GM23338 (cell line): ENCODE measurements at regions not wholly inside any gene's neighbourhood (a gene's known extent, or its start where the extent isn't known, plus 50 kb on each side); places are given as distances from the start of the nearest gene placed in this dataset.

ENCODE experiments used
- ATAC-seq: fragments of 200-7000 bp; cut with Tn5 transposase; 3 replicates; pipeline ENCODE4 v1.9.1; 2020
- DNase-seq: peaks from one replicate; pipeline ENCODE4 v3.0.0-alpha.2; 2015; ENCODE audit warnings: low spot score
- H2AFZ ChIP-seq: fragments of 200-600 bp; sonication (generic); 2 replicates; pipeline ENCODE4 v1.8.0; 2016; ENCODE audit warnings: antibody characterized with exemption, mild to moderate bottlenecking, moderate library complexity
- H3F3A ChIP-seq: fragments of 200-600 bp; sonication (generic); replicated peaks from 2 replicates; pipeline ENCODE4 v1.8.0; 2017; ENCODE audit warnings: antibody characterized with exemption, mixed run types, low read depth
- H3K27ac ChIP-seq: fragments of 200-600 bp; sonication (generic); 2 replicates; pipeline ENCODE4 v1.6.1; 2016; ENCODE audit warnings: low read depth
- H3K27me3 ChIP-seq: fragments of 200-600 bp; sonication (generic); 2 replicates; pipeline ENCODE4 v1.8.0; 2016; ENCODE audit warnings: mild to moderate bottlenecking, mixed run types, moderate library complexity; ENCODE audit not compliant: insufficient read depth
- H3K36me3 ChIP-seq: fragments of 200-600 bp; sonication (generic); 2 replicates; pipeline ENCODE4 v1.8.0; 2016; ENCODE audit warnings: mild to moderate bottlenecking; ENCODE audit not compliant: insufficient read depth
- H3K4me1 ChIP-seq: fragments of 200-600 bp; sonication (generic); 2 replicates; pipeline ENCODE4 v1.8.0; 2016; ENCODE audit warnings: mild to moderate bottlenecking, moderate library complexity; ENCODE audit not compliant: insufficient read depth
- H3K4me2 ChIP-seq: fragments of 200-600 bp; sonication (generic); 2 replicates; pipeline ENCODE4 v1.7.1; 2017; ENCODE audit warnings: mixed run types
- H3K4me3 ChIP-seq: fragments of 200-600 bp; sonication (generic); 2 replicates; pipeline ENCODE4 v1.6.1; 2016; ENCODE audit warnings: mixed run types
- H3K79me2 ChIP-seq: fragments of 200-600 bp; sonication (generic); replicated peaks from 2 replicates; pipeline ENCODE4 v1.8.0; 2017; ENCODE audit warnings: mild to moderate bottlenecking; ENCODE audit not compliant: insufficient read depth
- H3K9me2 ChIP-seq: fragments of 200-600 bp; sonication (generic); 2 replicates; pipeline ENCODE4 v1.8.0; 2017; ENCODE audit not compliant: insufficient read depth
- H4K20me1 ChIP-seq: fragments of 200-600 bp; sonication (generic); replicated peaks from 2 replicates; pipeline ENCODE4 v1.8.0; 2017; ENCODE audit warnings: mild to moderate bottlenecking; ENCODE audit not compliant: insufficient read depth
- H3K27ac Mint-ChIP-seq: 2 replicates; pipeline ENCODE4 v1.8.0; 2020; ENCODE audit warnings: inconsistent platforms, mild to moderate bottlenecking, moderate library complexity, mixed read lengths
- H3K27me3 Mint-ChIP-seq: 3 replicates; pipeline ENCODE4 v1.8.0; 2022; ENCODE audit warnings: low read depth, mild to moderate bottlenecking, moderate library complexity, mixed read lengths, inconsistent platforms; ENCODE audit not compliant: insufficient read depth, poor library complexity
- H3K36me3 Mint-ChIP-seq: 3 replicates; pipeline ENCODE4 v1.8.0; 2021; ENCODE audit warnings: low read depth, mild to moderate bottlenecking, inconsistent platforms, moderate library complexity, mixed read lengths
- H3K4me1 Mint-ChIP-seq: 3 replicates; pipeline ENCODE4 v1.8.0; 2020; ENCODE audit warnings: mild to moderate bottlenecking, inconsistent platforms, mixed read lengths
- H3K4me3 Mint-ChIP-seq: 3 replicates; pipeline ENCODE4 v1.8.0; 2021; ENCODE audit warnings: moderate library complexity, mild to moderate bottlenecking, inconsistent platforms, mixed read lengths
- H3K9me3 Mint-ChIP-seq: 3 replicates; pipeline ENCODE4 v1.8.0; 2020; ENCODE audit warnings: moderate library complexity, mild to moderate bottlenecking, inconsistent platforms, mixed read lengths
- CREB1 ChIP-seq: fragments of 250-450 bp; sonication (Bioruptor Pico); IDR thresholded peaks from 2 replicates; pipeline ENCODE4 v1.5.0; 2020; ENCODE audit warnings: low read depth, mild to moderate bottlenecking, moderate library complexity
- CTCF ChIP-seq, 2 experiments: fragments of 200-600 bp in 1 of 2; sonication (generic) in 1 of 2; conservative IDR thresholded peaks; 2 replicates each; pipeline versions ENCODE4 v1.5.1 to v1.6.1; 2016 to 2017; ENCODE audit warnings: antibody characterized with exemption in 2 of 2, low read depth in 2 of 2, mild to moderate bottlenecking in 2 of 2, moderate library complexity in 1 of 2
- ETS1 ChIP-seq: IDR thresholded peaks from 2 replicates; pipeline ENCODE4 v1.6.1; 2016; ENCODE audit warnings: antibody characterized with exemption
- EZH2 ChIP-seq: fragments of 200-600 bp; sonication (generic); IDR thresholded peaks from one replicate; pipeline ENCODE4 v1.8.0; 2017; ENCODE audit warnings: antibody characterized with exemption, mild to moderate bottlenecking, low read depth; ENCODE audit not compliant: unreplicated experiment
- EZH2phosphoT487 ChIP-seq: fragments of 200-600 bp; sonication (generic); IDR thresholded peaks from one replicate; pipeline ENCODE4 v1.8.1; 2018; ENCODE audit warnings: antibody characterized with exemption; ENCODE audit not compliant: unreplicated experiment
- JUNB ChIP-seq: IDR thresholded peaks from one replicate; pipeline ENCODE4 v1.6.1; 2016; ENCODE audit warnings: antibody characterized with exemption; ENCODE audit not compliant: unreplicated experiment
- NANOG ChIP-seq: IDR thresholded peaks from 2 replicates; pipeline ENCODE4 v1.6.1; 2016; ENCODE audit warnings: antibody characterized with exemption, borderline replicate concordance
- POLR2AphosphoS5 ChIP-seq: IDR thresholded peaks from 2 replicates; pipeline ENCODE4 v1.6.1; 2016; ENCODE audit warnings: antibody characterized with exemption, low read depth
- REST ChIP-seq: IDR thresholded peaks from one replicate; pipeline ENCODE4 v1.6.1; 2018; ENCODE audit warnings: antibody characterized with exemption; ENCODE audit not compliant: unreplicated experiment
- STAT1 ChIP-seq: IDR thresholded peaks from one replicate; pipeline ENCODE4 v1.6.1; 2016; ENCODE audit warnings: antibody characterized with exemption; ENCODE audit not compliant: unreplicated experiment
- ZNF114 ChIP-seq: fragments of 250-450 bp; sonication (Bioruptor Pico); IDR thresholded peaks from 2 replicates; pipeline ENCODE4 v1.5.0; 2020; ENCODE audit warnings: mild to moderate bottlenecking, moderate library complexity
- ZNF331 ChIP-seq: fragments of 250-450 bp; sonication (Bioruptor Pico); IDR thresholded peaks from 2 replicates; pipeline ENCODE4 v1.5.0; 2020; ENCODE audit warnings: low read depth, mild to moderate bottlenecking, moderate library complexity
- ZNF462 ChIP-seq: fragments of 250-450 bp; sonication (Bioruptor Pico); IDR thresholded peaks from 2 replicates; pipeline ENCODE4 v1.5.0; 2020; ENCODE audit warnings: mild to moderate bottlenecking, moderate library complexity

GRCh38 chr19:30286378-30286777, 85.8 kb upstream of the ZNF536 start:
- no peaks in the 10 kb centered on the region for H3F3A ChIP-seq
- Mint-ChIP-seq H3K36me3 (no peaks in the 10 kb centered on the region), H3K9me3 (no peaks in the 10 kb centered on the region), H3K4me3 (no peak overlapping the region), H3K27me3 (no peaks in the 10 kb centered on the region), H3K27ac (no peak overlapping the region), H3K4me1 (peaks cover 27% of the 10 kb centered on the region)
- no peaks in the 10 kb centered on the region for H3K79me2 ChIP-seq
- ATAC-seq (no peak), DNase-seq (no peak)
- no peaks in the 10 kb centered on the region for H4K20me1 ChIP-seq
- H2AFZ ChIP-seq: peak overlapping the region; percentile 52; the same call in 1 of the 2 replicates
- no peaks in the 10 kb centered on the region for H3K27me3 ChIP-seq
- H3K4me1 ChIP-seq: peaks cover 9% of the 10 kb centered on the region; the same call in 1 of the 2 replicates
- no peaks in the 10 kb centered on the region for H3K36me3 ChIP-seq
- no peak overlapping the region for H3K27ac ChIP-seq
- H3K4me2 ChIP-seq: no peak overlapping the region
- TF ChIP-seq ZNF114 (CRISPR knock-in tag): no peak
- TF ChIP-seq POLR2AphosphoS5: no peak
- no peak for TF ChIP-seq ETS1
- TF ChIP-seq ZNF462 (CRISPR knock-in tag): no peak
- TF ChIP-seq CREB1: no peak
- TF ChIP-seq STAT1: no peak
- no peak for TF ChIP-seq JUNB
- no peak for TF ChIP-seq REST
- TF ChIP-seq EZH2: no peak
- TF ChIP-seq CTCF (conservative IDR thresholded peaks at IDR 0.05; ENCODE audit: low read depth in 2 of 2): no peak
- TF ChIP-seq NANOG: no peak
- no peak for TF ChIP-seq EZH2phosphoT487
- no peak for TF ChIP-seq ZNF331 (CRISPR knock-in tag)
- H3K9me2 ChIP-seq: 0 out of 2 replicates have a peak, but pooled peaks cover 6% of the 10 kb centered on the region
- no peak overlapping the region for H3K4me3 ChIP-seq
